ENCODE measurements at regions not wholly inside any gene's neighbourhood (a gene's known extent, or its start where the extent isn't known, plus 50 kb on each side); places are given as distances from the start of the nearest gene placed in this dataset.

DNA sequence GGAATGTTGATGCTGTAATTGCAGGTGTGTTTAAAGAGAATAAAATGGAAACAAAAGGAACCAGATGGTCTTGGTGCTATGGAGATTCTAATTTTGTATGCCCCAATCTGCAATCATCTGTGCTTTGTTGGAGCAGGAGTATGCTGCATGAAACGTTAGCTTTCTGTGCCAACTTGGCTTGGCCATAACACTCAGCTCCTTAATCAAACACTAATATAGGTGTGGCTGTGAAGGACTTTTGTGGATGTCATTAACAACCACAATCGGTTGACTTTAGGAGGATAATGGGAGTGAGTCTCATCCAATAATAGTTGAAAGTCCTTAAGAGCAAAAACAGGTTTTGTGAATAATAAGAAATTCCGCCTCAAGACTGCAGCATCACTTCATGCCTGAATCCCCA lies 399.2 kb downstream of the NLGN4X start:
- Histone ChIP-seq H3K27me3 (ENCODE audit: control insufficient read depth in 1 of 2, insufficient read depth in 2 of 2, low read length in 2 of 2) (no peaks in the 10 kb centered on the region), H3K4me3 (ENCODE audit: low read depth in 1 of 2, low read length in 2 of 2) (no peak overlapping the region), H3K27ac (ENCODE audit: low read depth, low read length) (no peak overlapping the region)

GRCh38 chrX:5829060-5829459 lies 399.6 kb downstream of the NLGN4X start:
- no peaks in the 10 kb centered on the region for H3K9me3 ChIP-seq (ENCODE audit: low read length)
- no peaks in the 10 kb centered on the region for H3K27me3 ChIP-seq (ENCODE audit: control insufficient read depth in 1 of 2, insufficient read depth in 2 of 2, low read length in 2 of 2)
- H3K4me1 ChIP-seq (ENCODE audit: insufficient read depth, low read length) = no peaks in the 10 kb centered on the region
- no peaks in the 10 kb centered on the region for H3K36me3 ChIP-seq (ENCODE audit: insufficient read depth, low read length)
- no peak overlapping the region for H3K9ac ChIP-seq (ENCODE audit: low read length)
- no peak overlapping the region for H3K4me3 ChIP-seq (ENCODE audit: low read depth in 1 of 2, low read length in 2 of 2)
- no peak overlapping the region for H3K27ac ChIP-seq (ENCODE audit: low read depth, low read length)

More for the DNA sequence above, 399.2 kb downstream of the NLGN4X start:
- H3K36me3 ChIP-seq (ENCODE audit: insufficient read depth, low read length) = no peaks in the 10 kb centered on the region
- no peak overlapping the region for H3K9ac ChIP-seq (ENCODE audit: low read length)
- no peaks in the 10 kb centered on the region for H3K9me3 ChIP-seq (ENCODE audit: low read length)
- no peaks in the 10 kb centered on the region for H3K4me1 ChIP-seq (ENCODE audit: insufficient read depth, low read length)

GRCh38 chrX:5823903-5824302 lies 404.8 kb downstream of the NLGN4X start:
- H3K36me3 ChIP-seq (ENCODE audit: insufficient read depth, low read length) = no peaks in the 10 kb centered on the region

GRCh38 chrX:5810636-5811035 lies 418.0 kb downstream of the NLGN4X start:
- H3K9ac ChIP-seq (ENCODE audit: low read length) = no peak overlapping the region
- no peak overlapping the region for H3K27ac ChIP-seq (ENCODE audit: low read depth, low read length)
- H3K9me3 ChIP-seq (ENCODE audit: low read length) = no peaks in the 10 kb centered on the region
- H3K36me3 ChIP-seq (ENCODE audit: insufficient read depth, low read length) = no peaks in the 10 kb centered on the region
- H3K4me1 ChIP-seq (ENCODE audit: insufficient read depth, low read length) = no peaks in the 10 kb centered on the region
- H3K4me3 ChIP-seq (ENCODE audit: low read depth in 1 of 2, low read length in 2 of 2) = no peak overlapping the region
- no peaks in the 10 kb centered on the region for H3K27me3 ChIP-seq (ENCODE audit: control insufficient read depth in 1 of 2, insufficient read depth in 2 of 2, low read length in 2 of 2)

More at GRCh38 chrX:5823903-5824302, 404.8 kb downstream of the NLGN4X start:
- no peaks in the 10 kb centered on the region for H3K4me1 ChIP-seq (ENCODE audit: insufficient read depth, low read length)
- H3K4me3 ChIP-seq (ENCODE audit: low read depth in 1 of 2, low read length in 2 of 2) = no peak overlapping the region
- H3K9me3 ChIP-seq (ENCODE audit: low read length) = no peaks in the 10 kb centered on the region
- no peaks in the 10 kb centered on the region for H3K27me3 ChIP-seq (ENCODE audit: control insufficient read depth in 1 of 2, insufficient read depth in 2 of 2, low read length in 2 of 2)
- no peak overlapping the region for H3K9ac ChIP-seq (ENCODE audit: low read length)
- H3K27ac ChIP-seq (ENCODE audit: low read depth, low read length) = no peak overlapping the region

DNA sequence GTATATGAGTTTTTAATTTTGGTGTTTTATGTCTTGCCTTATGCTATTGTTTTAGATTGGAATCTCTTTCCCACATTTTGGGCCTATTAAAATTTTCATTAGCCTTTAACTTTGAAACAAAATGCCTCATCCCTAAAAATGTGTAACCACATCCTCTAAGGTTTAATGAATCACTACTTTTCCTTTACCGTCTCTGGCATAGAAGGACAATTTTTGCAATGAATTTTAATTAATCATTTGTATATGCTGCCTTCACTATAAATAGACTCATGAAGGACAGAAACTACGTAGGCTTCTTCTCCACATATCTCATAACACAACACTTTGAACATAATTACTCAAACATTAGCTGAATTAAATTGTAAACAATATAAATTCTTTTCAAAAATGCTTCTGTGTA lies 421.5 kb downstream of the NLGN4X start:
- H3K27me3 ChIP-seq (ENCODE audit: control insufficient read depth in 1 of 2, insufficient read depth in 2 of 2, low read length in 2 of 2) = no peaks in the 10 kb centered on the region
- no peaks in the 10 kb centered on the region for H3K4me1 ChIP-seq (ENCODE audit: insufficient read depth, low read length)
- H3K27ac ChIP-seq (ENCODE audit: low read depth, low read length) = no peak overlapping the region
- H3K36me3 ChIP-seq (ENCODE audit: insufficient read depth, low read length) = no peaks in the 10 kb centered on the region
- H3K4me3 ChIP-seq (ENCODE audit: low read depth in 1 of 2, low read length in 2 of 2) = no peak overlapping the region
- no peak overlapping the region for H3K9ac ChIP-seq (ENCODE audit: low read length)
- H3K9me3 ChIP-seq (ENCODE audit: low read length) = no peaks in the 10 kb centered on the region

DNA sequence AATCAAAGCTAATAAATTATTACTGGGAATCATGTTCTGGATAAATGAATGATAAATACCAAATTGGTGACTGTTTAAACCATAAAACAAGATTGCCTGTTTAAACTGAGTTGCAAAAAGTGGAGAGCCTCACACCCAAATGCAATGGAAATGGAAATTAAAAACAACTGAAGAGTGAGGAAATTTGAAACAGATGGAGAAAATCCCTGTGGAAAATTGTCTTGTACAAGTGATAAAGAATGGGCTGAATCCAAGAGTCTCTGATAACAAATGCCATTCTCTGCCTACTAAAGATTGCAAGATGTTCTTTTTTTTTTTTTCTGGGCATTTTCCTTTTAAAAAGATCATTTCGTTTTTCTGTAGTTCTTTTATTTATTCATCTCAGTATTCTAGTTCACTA lies 426.3 kb downstream of the NLGN4X start:
- no peak overlapping the region for H3K4me3 ChIP-seq (ENCODE audit: low read depth in 1 of 2, low read length in 2 of 2)
- no peaks in the 10 kb centered on the region for H3K4me1 ChIP-seq (ENCODE audit: insufficient read depth, low read length)
- no peak overlapping the region for H3K9ac ChIP-seq (ENCODE audit: low read length)
- H3K36me3 ChIP-seq (ENCODE audit: insufficient read depth, low read length) = no peaks in the 10 kb centered on the region
- H3K9me3 ChIP-seq (ENCODE audit: low read length) = no peaks in the 10 kb centered on the region
- no peaks in the 10 kb centered on the region for H3K27me3 ChIP-seq (ENCODE audit: control insufficient read depth in 1 of 2, insufficient read depth in 2 of 2, low read length in 2 of 2)
- H3K27ac ChIP-seq (ENCODE audit: low read depth, low read length) = no peak overlapping the region

- Histone ChIP-seq H3K9me3 (ENCODE audit: low read length) (no peaks in the 10 kb centered on the region), H3K9ac (ENCODE audit: low read length) (no peak overlapping the region)
Measured at GRCh38 chrX:5791721-5792120, 436.9 kb downstream of the NLGN4X start.

GRCh38 chrX:5788910-5789309 lies 439.8 kb downstream of the NLGN4X start:
- Histone ChIP-seq H3K9me3 (ENCODE audit: low read length) (no peaks in the 10 kb centered on the region), H3K9ac (ENCODE audit: low read length) (no peak overlapping the region), H3K4me3 (ENCODE audit: low read depth in 1 of 2, low read length in 2 of 2) (no peak overlapping the region), H3K36me3 (ENCODE audit: insufficient read depth, low read length) (no peaks in the 10 kb centered on the region), H3K27ac (ENCODE audit: low read depth, low read length) (no peak overlapping the region), H3K27me3 (ENCODE audit: control insufficient read depth in 1 of 2, insufficient read depth in 2 of 2, low read length in 2 of 2) (no peaks in the 10 kb centered on the region), H3K4me1 (ENCODE audit: insufficient read depth, low read length) (no peaks in the 10 kb centered on the region)

More at GRCh38 chrX:5791721-5792120, 436.9 kb downstream of the NLGN4X start:
- Histone ChIP-seq H3K4me3 (ENCODE audit: low read depth in 1 of 2, low read length in 2 of 2) (no peak overlapping the region), H3K4me1 (ENCODE audit: insufficient read depth, low read length) (no peaks in the 10 kb centered on the region), H3K27ac (ENCODE audit: low read depth, low read length) (no peak overlapping the region), H3K27me3 (ENCODE audit: control insufficient read depth in 1 of 2, insufficient read depth in 2 of 2, low read length in 2 of 2) (no peaks in the 10 kb centered on the region), H3K36me3 (ENCODE audit: insufficient read depth, low read length) (no peaks in the 10 kb centered on the region)

DNA sequence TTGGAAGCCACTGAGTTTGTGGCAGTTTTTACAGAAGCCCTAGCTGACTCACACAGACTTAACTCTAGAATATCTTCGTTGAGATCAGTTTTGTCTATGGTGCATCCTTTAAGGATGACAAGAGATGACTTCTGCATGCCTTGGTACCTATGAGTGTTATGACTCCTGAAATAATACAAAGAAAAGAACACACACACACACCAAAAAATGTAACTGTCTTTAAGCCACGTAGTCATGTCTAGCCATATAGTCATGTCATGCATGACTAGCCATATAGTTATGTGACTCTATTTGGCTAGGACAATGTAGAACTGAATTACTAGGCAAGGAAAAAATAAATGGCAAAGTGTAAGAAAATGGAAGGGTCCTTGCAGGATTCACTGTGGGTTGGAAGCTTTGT lies 447.8 kb downstream of the NLGN4X start:
- Histone ChIP-seq H3K9me3 (ENCODE audit: low read length) (no peaks in the 10 kb centered on the region), H3K4me1 (ENCODE audit: insufficient read depth, low read length) (no peaks in the 10 kb centered on the region), H3K27ac (ENCODE audit: low read depth, low read length) (no peak overlapping the region), H3K4me3 (ENCODE audit: low read depth in 1 of 2, low read length in 2 of 2) (no peak overlapping the region), H3K27me3 (ENCODE audit: control insufficient read depth in 1 of 2, insufficient read depth in 2 of 2, low read length in 2 of 2) (no peaks in the 10 kb centered on the region), H3K36me3 (ENCODE audit: insufficient read depth, low read length) (no peaks in the 10 kb centered on the region), H3K9ac (ENCODE audit: low read length) (no peak overlapping the region)

DNA sequence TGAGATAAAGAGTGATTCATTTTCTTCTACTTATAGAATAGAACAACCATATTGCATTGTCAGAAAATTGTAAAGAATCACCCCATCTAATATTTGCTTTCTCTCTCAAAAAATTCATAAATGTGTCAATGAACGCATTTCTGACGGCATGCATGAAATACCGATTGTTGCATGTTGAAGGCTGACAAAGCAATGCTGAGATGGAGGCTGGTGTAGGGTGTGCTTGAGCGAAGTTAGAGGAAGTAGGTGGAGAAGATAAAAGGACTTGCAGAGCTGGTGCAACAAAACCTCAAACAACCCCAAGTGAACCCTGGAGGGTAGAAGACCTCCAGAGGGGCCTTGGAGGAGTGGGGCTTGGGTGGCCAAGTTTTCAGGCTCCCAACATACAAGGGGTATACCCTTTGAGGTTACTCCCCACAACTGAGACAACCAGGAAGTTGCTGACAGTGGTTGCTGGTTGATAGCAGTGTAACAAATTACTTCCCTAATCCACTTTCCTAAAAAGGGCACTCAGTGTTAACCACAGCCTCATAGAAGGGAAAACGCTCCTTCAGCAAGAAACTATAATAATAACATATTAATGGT lies 452.7 kb downstream of the NLGN4X start:
- Histone ChIP-seq H3K9me3 (ENCODE audit: low read length) (no peaks in the 10 kb centered on the region), H3K4me1 (ENCODE audit: insufficient read depth, low read length) (no peaks in the 10 kb centered on the region), H3K36me3 (ENCODE audit: insufficient read depth, low read length) (no peaks in the 10 kb centered on the region), H3K27me3 (ENCODE audit: control insufficient read depth in 1 of 2, insufficient read depth in 2 of 2, low read length in 2 of 2) (no peaks in the 10 kb centered on the region), H3K9ac (ENCODE audit: low read length) (no peak overlapping the region), H3K4me3 (ENCODE audit: low read depth in 1 of 2, low read length in 2 of 2) (no peak overlapping the region), H3K27ac (ENCODE audit: low read depth, low read length) (no peak overlapping the region)

- Histone ChIP-seq H3K36me3 (ENCODE audit: insufficient read depth, low read length) (no peaks in the 10 kb centered on the region), H3K27me3 (ENCODE audit: control insufficient read depth in 1 of 2, insufficient read depth in 2 of 2, low read length in 2 of 2) (no peaks in the 10 kb centered on the region), H3K27ac (ENCODE audit: low read depth, low read length) (no peak overlapping the region), H3K4me1 (ENCODE audit: insufficient read depth, low read length) (no peaks in the 10 kb centered on the region), H3K9me3 (ENCODE audit: low read length) (no peaks in the 10 kb centered on the region), H3K4me3 (ENCODE audit: low read depth in 1 of 2, low read length in 2 of 2) (no peak overlapping the region), H3K9ac (ENCODE audit: low read length) (no peak overlapping the region)
Measured at GRCh38 chrX:5774446-5774845, 454.2 kb downstream of the NLGN4X start.

- Histone ChIP-seq H3K9me3 (ENCODE audit: low read length) (no peaks in the 10 kb centered on the region), H3K9ac (ENCODE audit: low read length) (no peak overlapping the region), H3K27ac (ENCODE audit: low read depth, low read length) (no peak overlapping the region), H3K4me1 (ENCODE audit: insufficient read depth, low read length) (no peaks in the 10 kb centered on the region), H3K4me3 (ENCODE audit: low read depth in 1 of 2, low read length in 2 of 2) (no peak overlapping the region), H3K36me3 (ENCODE audit: insufficient read depth, low read length) (no peaks in the 10 kb centered on the region), H3K27me3 (ENCODE audit: control insufficient read depth in 1 of 2, insufficient read depth in 2 of 2, low read length in 2 of 2) (no peaks in the 10 kb centered on the region)
Measured at GRCh38 chrX:5771441-5771840, 457.2 kb downstream of the NLGN4X start.
